Superior temporal gyrus (tissue), 1 donor: ENCODE measurements at regions not wholly inside any gene's neighbourhood (a gene's known extent, or its start where the extent isn't known, plus 50 kb on each side); places are given as distances from the start of the nearest gene placed in this dataset.

Experiments
- DNase-seq: peaks from one replicate; pipeline ENCODE4 v3.0.0-alpha.2; 2016; ENCODE audit errors: extremely low spot score

DNA sequence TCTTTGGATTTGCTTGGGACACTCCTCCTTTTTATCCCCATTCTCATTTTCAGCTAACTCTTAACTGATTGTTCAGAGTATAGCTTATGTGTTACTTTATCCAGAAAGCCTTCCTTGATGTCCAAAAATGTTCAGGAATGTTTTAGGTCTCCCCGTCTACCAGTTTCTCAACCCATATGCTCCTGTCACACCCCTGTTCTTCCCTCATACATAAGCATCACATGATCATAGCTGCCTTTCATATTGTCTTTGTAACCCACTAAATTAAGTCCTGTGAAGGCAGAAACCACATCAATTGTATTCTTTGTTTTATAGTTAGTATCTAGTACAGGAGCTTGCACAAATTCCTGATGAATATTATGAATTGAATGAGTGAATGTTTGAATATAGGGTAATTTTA is 321.9 kb upstream of the ACTBL2 start:
- DNase-seq, result no peak

GRCh38 chr5:57804007-57804444 is 321.4 kb upstream of the ACTBL2 start:
- no peak for DNase-seq

GRCh38 chr5:57802131-57802530 is 319.5 kb upstream of the ACTBL2 start:
- DNase-seq, result no peak

DNA sequence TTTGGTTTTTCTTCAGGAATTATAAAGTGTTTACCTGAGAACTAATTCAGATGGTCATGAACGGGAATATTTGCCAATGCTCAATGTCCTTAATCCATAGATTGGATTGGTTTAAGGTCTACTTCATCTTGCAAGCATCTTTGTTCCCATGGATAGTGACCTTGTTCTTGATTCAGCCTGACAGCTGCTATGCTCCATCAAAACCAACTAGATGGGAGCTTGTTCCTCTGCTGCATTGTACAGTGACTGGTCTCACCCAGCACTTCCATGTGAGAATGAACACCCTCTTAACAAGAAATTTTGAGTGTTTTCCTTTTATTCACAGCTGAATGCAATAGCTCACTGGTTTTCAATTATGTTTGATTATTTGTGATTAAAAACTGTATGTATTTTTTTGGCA is 312.6 kb upstream of the ACTBL2 start:
- no peak for DNase-seq

DNA sequence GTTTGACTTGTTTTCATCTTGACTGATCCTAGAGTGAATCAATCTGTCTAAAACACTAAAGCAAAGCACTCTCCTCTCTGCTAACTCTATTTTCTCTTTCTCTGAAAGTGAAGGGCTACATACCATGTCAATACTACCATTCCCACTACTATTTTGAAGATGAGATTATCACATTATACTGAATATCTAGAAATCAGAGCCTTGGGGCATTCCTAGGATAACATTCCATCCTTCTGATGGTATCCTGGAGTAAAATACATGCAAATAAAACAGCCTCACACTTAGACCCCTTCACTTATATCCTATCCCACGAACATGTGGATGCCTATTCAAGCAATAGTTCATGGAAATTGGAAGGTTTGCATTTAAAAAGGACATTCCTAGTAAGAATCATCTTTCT is 309.3 kb upstream of the ACTBL2 start:
- DNase-seq, result no peak

DNA sequence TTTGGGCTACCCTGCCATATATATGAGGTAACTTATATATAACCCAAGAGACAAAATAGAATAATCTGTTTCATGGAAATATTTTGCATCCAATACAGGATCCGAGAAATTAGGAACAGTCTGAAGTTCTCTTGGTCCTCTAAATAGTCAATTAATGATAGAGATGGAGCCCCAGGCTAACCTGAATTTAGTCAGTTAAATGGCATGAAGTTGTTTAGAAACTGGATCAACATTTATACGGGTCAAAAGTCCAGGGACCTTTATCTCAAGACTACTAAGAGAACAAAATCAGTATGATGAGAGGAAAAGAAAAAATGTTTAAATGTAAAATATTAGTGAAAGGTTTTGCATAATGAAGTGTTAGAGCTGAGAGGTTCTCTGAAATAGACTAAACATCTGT is 303.3 kb upstream of the ACTBL2 start:
- DNase-seq, result no peak

DNA sequence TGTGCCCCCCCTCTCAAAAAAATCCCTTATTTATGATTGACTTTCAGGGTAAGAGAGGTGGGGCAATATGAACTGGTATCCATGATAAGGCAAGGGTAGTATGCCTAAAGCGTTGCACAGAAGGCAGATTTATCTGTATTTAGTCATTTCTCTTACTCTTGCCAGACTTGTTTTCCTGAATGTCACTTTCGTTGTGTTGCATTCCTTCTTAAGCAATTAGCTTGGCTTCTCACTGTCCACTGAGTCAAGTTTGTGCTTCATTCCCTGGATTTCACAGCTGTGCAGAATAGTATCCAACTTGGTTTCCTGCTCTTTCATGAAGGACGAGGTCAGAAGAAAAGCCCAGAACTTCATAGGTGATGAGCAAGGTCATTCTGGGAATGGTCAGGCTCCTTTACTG is 301.5 kb upstream of the ACTBL2 start:
- DNase-seq, result no peak

GRCh38 chr5:57783693-57784092 is 301.1 kb upstream of the ACTBL2 start:
- DNase-seq, result no peak

DNA sequence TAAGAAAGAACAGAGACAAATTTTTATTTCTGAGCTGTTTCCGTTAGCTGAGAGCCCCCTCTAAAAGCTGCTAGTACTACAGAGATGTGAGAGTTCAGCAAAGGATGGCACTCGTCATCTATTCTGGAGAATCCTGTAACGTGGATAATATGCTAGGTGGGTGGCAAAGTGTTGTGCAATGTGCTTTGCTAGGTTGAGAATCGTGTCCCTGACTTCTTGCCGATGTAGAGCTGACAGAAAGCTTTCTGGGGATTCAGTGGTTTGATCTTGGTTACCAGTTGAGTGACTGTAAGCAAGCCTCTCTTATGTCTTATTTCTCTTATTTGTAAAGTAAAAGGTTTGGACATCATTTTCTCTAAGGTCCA is 298.3 kb upstream of the ACTBL2 start:
- DNase-seq, result no peak

DNA sequence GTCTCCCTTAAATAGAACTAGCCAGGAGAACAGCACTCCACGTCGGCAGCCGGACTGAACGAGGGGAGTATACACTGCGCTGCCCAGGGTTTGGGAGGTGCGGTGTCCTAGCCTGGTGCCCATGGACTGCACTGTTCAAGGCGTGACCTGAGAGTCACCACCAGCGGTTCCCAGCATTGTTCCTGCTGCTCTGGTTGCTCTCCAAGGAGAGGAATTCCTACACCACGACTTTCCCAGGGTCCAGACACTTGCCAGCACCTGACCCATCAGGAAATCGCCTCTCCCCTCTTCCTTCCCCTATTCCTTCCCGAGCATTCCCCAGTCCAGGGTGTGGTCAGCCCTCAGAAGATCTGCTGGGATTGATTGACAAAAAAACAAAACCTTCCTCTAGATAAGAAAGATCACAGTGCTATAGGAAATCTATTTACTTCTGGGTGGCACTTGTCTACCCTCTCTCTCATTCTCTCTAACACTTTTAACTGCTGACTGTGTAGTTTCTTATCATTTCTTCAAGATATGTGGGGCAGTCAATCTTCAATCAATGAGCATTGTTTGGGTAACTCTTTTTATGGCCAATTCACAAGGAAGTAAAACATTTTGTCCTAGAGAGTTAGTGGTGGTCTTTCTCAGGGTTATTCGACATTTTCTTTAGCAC is 297.8 kb upstream of the ACTBL2 start:
- no peak for DNase-seq

DNA sequence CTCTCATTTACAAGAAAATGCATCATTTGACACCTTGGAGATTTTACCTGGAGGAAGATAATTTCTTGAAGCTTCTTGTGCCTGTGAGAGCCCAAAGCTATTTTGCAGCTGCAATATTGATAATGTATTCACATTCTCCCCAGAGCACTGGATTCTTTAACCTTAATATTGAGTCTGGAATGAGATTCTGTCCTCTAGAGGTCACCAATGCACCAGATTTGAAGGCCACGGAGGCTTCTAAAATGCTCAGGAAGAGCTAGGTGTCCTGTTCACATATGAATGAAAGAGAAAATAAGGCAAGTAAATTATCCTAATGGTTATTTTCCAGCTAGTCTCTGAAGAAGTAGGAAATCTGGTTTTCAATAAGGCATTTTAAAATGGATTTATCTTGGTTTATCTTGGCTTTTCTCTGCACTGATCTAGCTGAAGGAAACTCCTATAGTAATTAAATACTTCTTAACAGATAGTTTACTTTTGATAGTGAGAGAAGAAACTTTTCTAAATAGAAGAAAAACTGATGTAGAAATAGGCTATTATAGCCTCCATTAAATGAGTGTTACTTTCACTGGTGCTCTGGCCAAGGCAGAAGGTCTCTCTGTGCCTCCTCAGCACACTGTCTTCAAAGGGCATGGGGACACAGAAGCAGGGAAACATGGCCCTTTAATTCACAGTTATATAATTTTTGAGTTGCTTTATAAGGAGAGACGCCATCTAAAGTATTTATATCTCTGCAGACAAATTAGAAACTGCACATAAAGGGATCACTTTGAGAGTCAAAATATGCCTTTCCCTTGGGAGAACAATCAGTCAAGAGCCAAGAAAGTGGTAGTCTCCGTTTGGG is 297.0 kb upstream of the ACTBL2 start:
- DNase-seq, result peak; percentile 94

DNA sequence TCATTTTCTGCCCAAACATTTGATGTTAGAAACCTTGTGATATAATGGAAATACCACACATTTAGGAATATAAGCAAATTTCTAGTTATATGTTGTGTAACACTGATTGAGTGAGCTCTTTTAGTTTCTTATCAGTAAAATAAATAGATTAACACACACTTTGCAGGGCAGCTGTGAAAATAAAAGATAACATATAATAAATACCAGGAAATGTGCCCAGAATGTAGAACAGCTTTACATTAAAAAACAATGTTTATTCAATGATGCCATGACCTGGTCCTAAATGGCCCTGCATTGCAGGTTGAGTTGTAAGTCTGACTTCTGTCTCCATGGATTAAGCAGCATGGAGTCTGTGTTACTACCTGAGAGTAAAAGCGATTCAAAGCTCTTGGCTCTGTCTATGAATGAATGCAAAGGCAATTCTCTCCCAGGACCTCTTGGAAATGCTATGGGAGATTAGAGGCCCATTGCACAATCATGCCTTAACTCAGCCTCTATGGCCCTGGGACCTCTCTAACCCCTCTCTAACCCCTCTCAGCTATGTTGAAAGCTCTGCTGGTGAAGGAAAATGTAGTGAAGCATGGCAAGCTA is 296.0 kb upstream of the ACTBL2 start:
- DNase-seq, result no peak

DNA sequence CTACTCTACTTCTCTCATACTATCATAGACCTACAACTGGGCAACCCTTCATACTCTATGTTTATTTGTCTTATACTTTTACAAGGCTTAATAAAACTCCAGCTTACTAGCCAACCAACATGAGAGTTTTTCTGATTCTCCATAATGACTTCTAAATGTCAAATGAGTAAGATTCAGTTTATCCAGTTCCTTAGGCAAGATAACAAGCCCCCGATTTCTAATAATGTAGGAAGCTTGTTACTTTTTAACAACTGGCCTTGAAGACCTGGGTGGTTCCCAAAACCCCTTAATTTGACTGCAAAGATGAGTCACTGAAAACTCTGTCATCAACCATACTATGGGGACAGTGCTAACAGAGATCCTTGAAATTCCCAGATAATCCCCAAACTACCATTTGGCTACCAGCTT is 294.6 kb upstream of the ACTBL2 start:
- no peak for DNase-seq

- no peak for DNase-seq
Observed at GRCh38 chr5:57776035-57776434, 293.4 kb upstream of the ACTBL2 start.

DNA sequence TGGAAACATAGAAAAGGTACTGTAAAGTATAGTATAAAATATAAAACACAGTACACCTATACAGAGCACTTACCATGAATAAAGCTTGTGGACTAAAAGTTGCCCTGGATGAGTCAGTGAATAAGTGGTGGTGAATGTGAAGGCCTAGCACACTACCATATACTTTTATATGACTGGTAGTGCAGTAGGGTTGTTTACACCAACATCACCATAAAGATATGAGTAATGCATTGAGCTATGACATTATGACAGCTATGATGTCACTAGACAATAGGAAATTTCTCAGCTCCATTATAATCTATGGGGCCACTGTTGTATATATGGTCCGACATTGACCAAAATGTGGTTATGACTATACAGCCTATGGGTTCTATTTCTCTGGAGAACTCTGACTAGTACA is 291.8 kb upstream of the ACTBL2 start:
- no peak for DNase-seq

GRCh38 chr5:57772512-57772911 is 289.9 kb upstream of the ACTBL2 start:
- DNase-seq, result no peak

- no peak for DNase-seq
Observed at GRCh38 chr5:57770039-57770438, 287.4 kb upstream of the ACTBL2 start.

GRCh38 chr5:57768745-57769144 is 286.1 kb upstream of the ACTBL2 start:
- no peak for DNase-seq

GRCh38 chr5:57764479-57765089 is 282.0 kb upstream of the ACTBL2 start:
- no peak for DNase-seq

DNA sequence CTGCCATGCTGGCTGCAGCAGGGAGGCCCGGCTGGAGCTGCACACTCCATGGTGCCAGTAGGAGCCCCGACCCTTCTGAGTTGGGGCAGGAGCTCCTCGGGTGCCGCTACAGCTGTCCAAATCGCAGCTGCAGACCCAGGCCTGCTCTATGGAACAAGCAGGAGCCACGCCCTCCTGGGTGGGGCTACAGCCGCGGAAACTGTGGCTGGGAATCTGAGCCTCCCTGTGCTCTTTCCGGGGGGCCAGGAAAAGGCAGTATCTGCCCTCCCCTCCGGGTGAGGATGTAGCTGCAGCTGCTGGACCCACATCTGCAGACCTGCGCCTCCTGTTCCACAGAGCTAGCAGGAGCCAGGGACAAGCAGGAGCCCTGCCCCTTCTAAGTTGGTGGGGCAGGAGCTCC is 278.9 kb upstream of the ACTBL2 start:
- no peak for DNase-seq

GRCh38 chr5:57754616-57755015 is 272.0 kb upstream of the ACTBL2 start:
- no peak for DNase-seq

GRCh38 chr5:57753446-57753845 is 270.8 kb upstream of the ACTBL2 start:
- DNase-seq, result no peak

- DNase-seq, result no peak
Observed at GRCh38 chr5:57751710-57752109, 269.1 kb upstream of the ACTBL2 start.
